Stimulated activated naive CD8-positive, alpha-beta T cell treated with anti-CD3 and anti-CD28 coated beads, Interleukin-15, Interleukin-2, amounts not matched to agents 100 ng/mL and 50 ng/mL, for 24 hours (primary cell): ENCODE measurements at regions not wholly inside any gene's neighbourhood (a gene's known extent, or its start where the extent isn't known, plus 50 kb on each side); places are given as distances from the start of the nearest gene placed in this dataset.
"Not testable (repeated sequence)": the region's sequence is repeated elsewhere in the genome, so short reads cannot be mapped to it uniquely, and the experiment has no call there.

Experiments used
- H3K27ac Mint-ChIP-seq: one replicate; pipeline ENCODE4 v1.8.0; 2021; ENCODE audit warnings: mild to moderate bottlenecking, mixed read lengths
- H3K27me3 Mint-ChIP-seq: one replicate; pipeline ENCODE4 v1.8.0; 2021; ENCODE audit warnings: mixed read lengths
- H3K36me3 Mint-ChIP-seq: one replicate; pipeline ENCODE4 v1.8.0; 2021; ENCODE audit warnings: low read depth, mixed read lengths
- H3K4me1 Mint-ChIP-seq: one replicate; pipeline ENCODE4 v1.8.0; 2021; ENCODE audit warnings: low read depth, mixed read lengths
- H3K4me3 Mint-ChIP-seq: one replicate; pipeline ENCODE4 v1.8.0; 2021; ENCODE audit warnings: mild to moderate bottlenecking, mixed read lengths
- H3K9me3 Mint-ChIP-seq: one replicate; pipeline ENCODE4 v1.8.0; 2021; ENCODE audit warnings: mixed read lengths

DNA sequence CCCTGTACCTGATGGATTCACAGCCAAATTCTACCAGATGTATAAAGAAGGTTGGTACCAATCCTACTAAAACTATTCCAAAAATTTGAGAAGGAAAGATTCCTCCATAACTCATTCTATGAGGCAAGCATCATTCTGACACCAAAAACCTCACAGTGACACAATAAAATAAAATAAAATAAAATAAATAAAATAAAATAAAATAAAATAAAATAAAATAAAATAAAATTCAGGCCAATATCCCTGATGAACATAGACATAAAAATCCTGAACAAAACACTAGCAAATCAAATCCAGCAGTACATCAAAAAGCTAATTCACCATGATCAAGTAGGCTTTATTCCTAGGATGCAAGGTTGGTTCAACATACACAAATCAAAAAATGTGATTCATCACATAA lies 108.1 kb downstream of the PROX1 start:
- H3K4me3 Mint-ChIP-seq, H3K4me1 Mint-ChIP-seq, H3K27ac Mint-ChIP-seq, H3K36me3 Mint-ChIP-seq: not testable (repeated sequence)
- peaks cover 18% of the 10 kb centered on the region for H3K27me3 Mint-ChIP-seq
- H3K9me3 Mint-ChIP-seq: peaks cover 15% of the 10 kb centered on the region

DNA sequence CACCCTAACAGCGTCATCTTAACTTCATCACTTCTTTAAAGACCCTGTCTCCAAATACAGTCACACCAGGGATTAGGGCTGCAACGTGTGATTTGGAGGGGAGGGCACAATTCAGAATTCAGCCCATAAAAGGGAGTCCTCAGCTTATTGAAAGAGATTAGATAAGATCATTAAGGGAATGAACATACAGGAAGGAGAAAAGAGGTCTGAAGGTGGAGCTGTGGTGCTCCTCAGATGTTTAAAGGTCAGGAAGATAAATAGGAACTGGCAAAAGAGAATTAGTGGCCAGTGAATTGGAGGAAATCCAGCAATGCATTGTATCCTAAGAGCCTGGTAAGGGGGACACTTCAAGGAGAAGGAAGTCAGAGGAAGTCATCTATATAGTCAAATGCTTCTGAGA lies 113.5 kb downstream of the PROX1 start:
- Mint-ChIP-seq H3K4me3 (no peak overlapping the region), H3K36me3 (no peaks in the 10 kb centered on the region), H3K27me3 (no peaks in the 10 kb centered on the region), H3K9me3 (peaks cover 10% of the 10 kb centered on the region), H3K27ac (no peak overlapping the region), H3K4me1 (no peaks in the 10 kb centered on the region)

DNA sequence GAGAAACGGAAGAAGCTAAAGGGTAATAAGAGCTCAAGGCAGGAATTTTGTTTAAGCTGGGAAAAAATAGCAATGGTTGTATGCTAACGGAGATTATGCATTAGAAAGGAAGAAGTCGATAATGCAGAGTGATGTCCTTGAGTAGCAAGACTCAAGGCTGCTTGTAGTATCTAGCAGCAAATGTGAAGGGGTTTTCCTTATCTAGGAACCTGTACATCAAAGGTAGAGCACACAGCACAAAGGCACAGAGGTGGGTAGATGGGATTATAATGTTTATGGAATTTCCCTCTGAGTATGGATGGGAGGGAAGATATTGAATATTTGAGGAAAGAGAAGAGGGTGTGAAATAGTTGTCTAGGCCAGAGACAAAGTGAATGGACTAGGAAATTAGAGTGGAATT lies 114.1 kb downstream of the PROX1 start:
- no peaks in the 10 kb centered on the region for H3K27me3 Mint-ChIP-seq
- no peak overlapping the region for H3K27ac Mint-ChIP-seq
- no peak overlapping the region for H3K4me3 Mint-ChIP-seq
- peaks cover 10% of the 10 kb centered on the region for H3K9me3 Mint-ChIP-seq
- H3K36me3 Mint-ChIP-seq: no peaks in the 10 kb centered on the region
- no peaks in the 10 kb centered on the region for H3K4me1 Mint-ChIP-seq

DNA sequence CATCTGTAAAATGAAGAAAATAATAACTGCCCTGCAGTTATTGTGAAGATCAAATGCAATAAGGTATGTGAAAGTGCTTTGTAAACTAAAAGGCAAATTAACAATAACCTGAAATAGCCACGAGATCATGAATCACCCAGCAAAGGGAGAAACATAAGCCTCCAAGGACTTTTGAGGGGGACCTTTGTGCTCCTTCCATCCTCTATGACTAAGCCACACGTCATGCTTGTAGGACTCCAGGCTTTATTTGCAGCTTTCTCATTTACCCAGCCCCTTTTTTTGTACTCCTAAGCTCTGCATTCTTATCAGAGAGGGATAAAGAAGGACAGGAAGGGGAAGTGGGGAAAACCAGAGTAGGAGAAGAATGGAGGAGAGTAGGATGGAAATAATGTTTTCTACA lies 115.1 kb downstream of the PROX1 start:
- no peaks in the 10 kb centered on the region for H3K27me3 Mint-ChIP-seq
- H3K27ac Mint-ChIP-seq: no peak overlapping the region
- no peaks in the 10 kb centered on the region for H3K4me1 Mint-ChIP-seq
- H3K9me3 Mint-ChIP-seq: peaks cover 10% of the 10 kb centered on the region
- H3K36me3 Mint-ChIP-seq: no peaks in the 10 kb centered on the region
- no peak overlapping the region for H3K4me3 Mint-ChIP-seq

DNA sequence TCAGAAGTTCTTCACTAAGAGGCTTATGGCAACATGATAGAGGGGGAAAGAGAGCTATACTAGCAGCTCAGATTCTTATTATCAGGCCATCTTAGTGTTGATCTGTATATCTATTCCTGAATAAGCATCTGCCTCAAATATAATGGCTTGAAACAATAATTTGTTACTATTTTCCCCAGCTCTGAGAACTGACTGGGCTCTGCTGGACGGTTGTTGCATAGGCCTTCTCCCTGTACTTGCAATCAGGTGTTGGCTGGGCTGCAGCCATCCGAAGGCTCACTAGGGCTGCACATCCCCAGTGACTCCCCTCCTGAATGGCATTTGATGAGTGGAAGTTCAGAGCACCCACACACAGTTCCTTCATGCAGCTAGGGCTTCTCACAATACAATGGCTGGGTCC lies 116.0 kb downstream of the PROX1 start:
- H3K9me3 Mint-ChIP-seq: peaks cover 10% of the 10 kb centered on the region
- no peak overlapping the region for H3K4me3 Mint-ChIP-seq
- no peaks in the 10 kb centered on the region for H3K4me1 Mint-ChIP-seq
- no peak overlapping the region for H3K27ac Mint-ChIP-seq
- H3K27me3 Mint-ChIP-seq: no peaks in the 10 kb centered on the region
- H3K36me3 Mint-ChIP-seq: no peaks in the 10 kb centered on the region

DNA sequence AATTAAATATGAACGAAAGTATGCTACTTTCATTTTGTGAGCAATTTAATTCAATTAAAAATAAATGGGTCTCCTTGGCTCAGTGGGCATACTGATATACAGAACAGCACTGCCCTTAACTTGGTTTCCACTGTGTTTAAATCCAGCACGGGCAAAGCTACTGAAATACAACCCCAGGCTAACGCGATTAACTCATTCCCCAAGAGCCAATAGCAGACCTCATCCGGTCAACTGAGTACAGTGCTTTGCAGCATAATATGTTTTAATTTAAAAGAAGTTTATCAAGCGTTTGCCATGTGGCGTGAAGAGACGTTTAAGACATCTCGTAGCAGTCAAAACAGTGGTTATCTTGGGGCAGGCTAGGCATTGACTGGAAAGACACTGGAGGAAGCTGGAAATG lies 118.6 kb downstream of the PROX1 start:
- Mint-ChIP-seq H3K9me3 (peaks cover 10% of the 10 kb centered on the region), H3K36me3 (no peaks in the 10 kb centered on the region), H3K27me3 (no peaks in the 10 kb centered on the region), H3K4me3 (no peak overlapping the region), H3K4me1 (no peaks in the 10 kb centered on the region), H3K27ac (no peak overlapping the region)

DNA sequence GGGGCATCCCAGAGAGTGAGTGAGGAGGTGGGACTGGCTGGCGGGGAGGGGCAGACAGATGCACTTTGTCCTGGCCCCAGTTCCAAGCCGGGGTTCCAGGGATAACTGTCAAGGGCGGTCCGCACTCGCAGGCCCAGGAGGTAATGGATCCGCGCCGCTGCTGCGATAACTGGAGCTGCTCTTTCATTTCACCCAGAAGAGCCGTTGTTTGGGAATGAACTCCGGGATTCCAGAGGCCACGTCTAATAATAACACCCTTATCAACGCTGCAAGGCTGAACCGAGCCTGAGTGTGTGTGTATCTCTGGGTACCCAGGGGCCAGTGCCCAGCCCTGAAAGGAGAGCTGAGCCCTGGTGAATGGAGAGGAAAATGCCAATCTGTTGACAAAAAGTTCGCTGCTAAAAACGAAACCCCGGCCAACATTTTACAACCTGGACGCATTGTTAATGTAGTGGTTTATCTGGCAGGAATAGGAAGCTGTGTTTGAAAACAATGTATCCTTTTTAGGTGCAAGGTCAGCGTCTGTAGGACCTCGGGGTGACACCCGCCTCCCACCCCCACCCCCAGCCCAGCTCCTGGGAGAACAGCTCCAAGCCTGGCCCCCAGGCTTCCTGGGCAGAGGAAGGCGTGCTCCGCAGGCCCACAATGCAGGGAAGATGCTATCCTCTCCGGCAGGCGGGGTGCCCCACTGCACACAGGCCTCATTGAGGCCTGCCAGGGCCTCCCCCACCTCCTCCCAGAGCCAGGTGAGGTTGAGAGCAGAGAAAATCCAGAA lies 119.7 kb downstream of the PROX1 start:
- Mint-ChIP-seq H3K4me3 (no peak overlapping the region), H3K27me3 (no peaks in the 10 kb centered on the region), H3K9me3 (peaks cover 10% of the 10 kb centered on the region), H3K36me3 (no peaks in the 10 kb centered on the region), H3K4me1 (no peaks in the 10 kb centered on the region), H3K27ac (no peak overlapping the region)

DNA sequence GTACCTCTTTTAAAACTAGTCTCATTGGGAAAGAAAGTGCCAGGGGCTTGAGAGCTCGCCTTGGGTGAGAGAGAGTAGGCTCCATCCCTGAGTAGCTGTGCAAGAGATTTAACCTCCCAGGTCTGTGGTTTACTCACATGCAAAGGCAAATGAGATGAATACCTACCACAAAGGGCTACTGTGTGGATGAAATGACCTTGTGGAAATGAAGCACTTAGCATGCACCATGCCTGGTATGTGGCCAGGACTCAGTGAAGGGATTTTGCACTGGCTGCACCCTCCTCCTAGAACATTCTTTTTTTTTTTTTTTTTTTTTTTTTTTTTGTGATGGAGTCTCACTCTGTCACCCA lies 120.3 kb downstream of the PROX1 start:
- peaks cover 10% of the 10 kb centered on the region for H3K9me3 Mint-ChIP-seq
- H3K27me3 Mint-ChIP-seq: no peaks in the 10 kb centered on the region
- H3K4me3 Mint-ChIP-seq: no peak overlapping the region
- H3K36me3 Mint-ChIP-seq: no peaks in the 10 kb centered on the region
- no peak overlapping the region for H3K27ac Mint-ChIP-seq
- H3K4me1 Mint-ChIP-seq: no peaks in the 10 kb centered on the region

DNA sequence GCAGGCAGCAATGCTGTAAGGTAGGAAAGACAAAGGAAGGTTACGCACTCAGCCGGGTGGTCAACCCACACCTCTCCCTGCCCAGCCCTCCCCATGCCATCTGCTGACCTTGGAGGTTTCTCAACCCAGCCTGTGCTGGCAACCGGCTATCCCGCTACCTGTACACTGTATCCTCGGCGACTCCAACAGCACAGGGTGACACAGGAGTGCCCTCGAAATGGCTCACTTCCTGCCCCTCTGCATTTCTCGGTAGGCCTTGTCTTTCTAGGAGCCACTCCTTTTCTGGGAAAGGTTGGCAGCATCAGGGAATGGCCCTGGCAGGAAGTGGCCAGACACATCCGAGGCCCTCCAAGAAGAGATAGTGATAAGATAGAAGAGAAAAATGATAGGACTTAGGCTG lies 124.0 kb downstream of the PROX1 start:
- H3K4me1 Mint-ChIP-seq: no peaks in the 10 kb centered on the region
- peaks cover 4% of the 10 kb centered on the region for H3K27me3 Mint-ChIP-seq
- H3K36me3 Mint-ChIP-seq: no peaks in the 10 kb centered on the region
- H3K9me3 Mint-ChIP-seq: peaks cover 3% of the 10 kb centered on the region
- H3K27ac Mint-ChIP-seq: no peak overlapping the region
- H3K4me3 Mint-ChIP-seq: no peak overlapping the region

DNA sequence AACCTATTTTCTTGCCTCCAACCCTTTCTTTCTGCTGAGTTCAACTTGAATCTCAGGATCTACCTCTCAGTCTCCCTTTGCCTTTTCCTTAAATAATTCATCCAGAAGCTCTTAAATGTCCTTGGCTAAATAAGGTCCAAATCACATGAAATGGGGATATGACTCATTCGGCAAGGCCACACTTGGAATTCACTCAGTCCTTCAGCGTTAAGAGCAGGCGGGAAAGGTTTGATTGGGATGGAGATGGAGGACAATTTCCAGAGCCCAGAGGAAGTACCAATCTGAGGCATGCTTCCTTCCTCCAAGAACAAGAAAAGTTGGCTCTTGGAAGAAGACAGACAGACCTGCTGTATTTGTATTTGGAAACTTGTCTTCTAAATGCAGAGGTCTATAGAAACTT lies 128.5 kb downstream of the PROX1 start:
- no peak overlapping the region for H3K27ac Mint-ChIP-seq

DNA sequence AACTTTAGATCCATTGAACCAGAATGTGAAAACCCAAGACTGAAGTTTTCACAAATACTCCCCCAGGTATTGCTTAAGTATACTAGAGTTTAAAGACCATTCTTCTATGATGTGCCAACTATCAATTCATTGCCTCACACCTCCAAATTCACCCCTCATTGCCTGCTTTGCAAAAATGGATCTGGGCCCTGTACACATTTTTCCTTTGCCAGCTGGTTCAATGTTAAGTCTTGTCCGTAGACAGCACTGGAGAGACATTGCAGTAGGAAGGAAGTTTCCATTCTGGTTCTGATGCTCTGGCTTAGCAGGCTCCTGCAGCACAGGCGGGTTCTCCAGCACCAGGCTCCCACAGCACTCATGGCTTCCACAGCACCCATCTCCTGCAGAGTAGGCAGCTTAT lies 130.0 kb downstream of the PROX1 start:
- Mint-ChIP-seq H3K27me3 (peaks cover 4% of the 10 kb centered on the region), H3K4me3 (no peak overlapping the region), H3K4me1 (no peaks in the 10 kb centered on the region), H3K9me3 (peaks cover 14% of the 10 kb centered on the region), H3K36me3 (no peaks in the 10 kb centered on the region), H3K27ac (no peak overlapping the region)

More for the DNA sequence above, 128.5 kb downstream of the PROX1 start:
- Mint-ChIP-seq H3K36me3 (no peaks in the 10 kb centered on the region), H3K9me3 (peaks cover 14% of the 10 kb centered on the region), H3K4me1 (no peaks in the 10 kb centered on the region), H3K27me3 (peaks cover 4% of the 10 kb centered on the region), H3K4me3 (no peak overlapping the region)

DNA sequence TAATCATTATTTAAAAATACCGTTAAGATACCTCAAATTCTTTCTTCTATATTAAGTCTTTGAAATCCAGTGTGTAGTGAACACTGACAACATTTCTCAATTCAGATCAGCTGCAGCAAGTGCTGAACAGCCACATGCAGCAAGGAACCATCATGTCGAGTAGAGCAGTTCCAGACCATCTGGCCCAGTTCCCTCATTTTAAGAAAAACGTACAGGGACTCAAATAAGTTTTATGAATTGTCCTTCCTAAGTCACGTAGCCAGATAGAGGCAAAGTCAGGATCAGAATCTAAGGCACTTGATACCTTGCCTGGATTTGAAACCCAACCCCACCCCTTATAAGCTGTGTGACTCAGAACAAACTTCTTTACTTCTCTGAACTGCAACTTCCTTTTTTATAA lies 132.4 kb downstream of the PROX1 start:
- H3K4me1 Mint-ChIP-seq: no peaks in the 10 kb centered on the region
- no peaks in the 10 kb centered on the region for H3K36me3 Mint-ChIP-seq
- H3K9me3 Mint-ChIP-seq: peaks cover 14% of the 10 kb centered on the region
- H3K27me3 Mint-ChIP-seq: peaks cover 4% of the 10 kb centered on the region
- H3K27ac Mint-ChIP-seq: no peak overlapping the region
- no peak overlapping the region for H3K4me3 Mint-ChIP-seq

DNA sequence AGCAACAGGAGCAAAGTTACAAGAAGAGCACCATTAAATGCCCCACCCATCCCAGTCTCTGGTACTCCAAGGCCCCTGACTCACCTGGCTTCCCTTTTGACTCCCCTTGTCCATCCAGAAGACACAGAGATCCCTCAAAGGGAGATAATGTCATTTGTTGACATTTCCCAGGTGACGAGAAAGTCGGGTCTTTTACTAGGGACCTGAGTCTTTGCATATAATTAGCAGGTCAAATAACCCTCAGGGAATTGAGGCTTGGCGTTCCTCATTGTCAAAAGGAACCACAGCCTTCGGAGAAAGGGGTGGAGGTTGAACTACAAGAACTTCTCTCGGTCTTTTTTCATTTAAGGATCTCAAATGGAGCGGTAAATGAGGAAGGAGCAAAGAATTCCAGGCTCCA lies 133.2 kb downstream of the PROX1 start:
- Mint-ChIP-seq H3K36me3 (no peaks in the 10 kb centered on the region), H3K27ac (no peak overlapping the region), H3K4me1 (no peaks in the 10 kb centered on the region), H3K4me3 (no peak overlapping the region), H3K9me3 (peaks cover 14% of the 10 kb centered on the region), H3K27me3 (peaks cover 4% of the 10 kb centered on the region)

DNA sequence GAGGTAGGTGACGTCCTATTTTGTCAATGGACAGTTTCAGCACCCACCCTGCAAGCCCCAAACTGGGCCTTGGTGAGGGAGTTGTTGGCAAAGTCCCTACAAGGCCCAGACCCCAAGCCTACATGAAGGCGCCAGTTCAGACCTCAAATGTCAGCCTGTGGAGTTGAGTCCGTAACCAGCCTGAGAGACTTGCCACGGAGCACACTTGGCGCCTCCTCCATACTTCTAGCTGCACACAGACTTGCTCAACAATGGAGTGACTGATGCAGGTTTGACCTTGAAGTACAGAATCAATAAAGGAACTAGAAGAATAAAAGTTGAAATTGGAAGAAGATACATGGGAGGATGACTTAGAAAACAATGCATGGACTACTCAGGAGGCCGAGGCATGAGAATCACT lies 134.3 kb downstream of the PROX1 start:
- Mint-ChIP-seq H3K36me3 (no peaks in the 10 kb centered on the region), H3K27me3 (no peaks in the 10 kb centered on the region), H3K27ac (no peak overlapping the region), H3K4me3 (no peak overlapping the region), H3K4me1 (no peaks in the 10 kb centered on the region), H3K9me3 (peaks cover 7% of the 10 kb centered on the region)

DNA sequence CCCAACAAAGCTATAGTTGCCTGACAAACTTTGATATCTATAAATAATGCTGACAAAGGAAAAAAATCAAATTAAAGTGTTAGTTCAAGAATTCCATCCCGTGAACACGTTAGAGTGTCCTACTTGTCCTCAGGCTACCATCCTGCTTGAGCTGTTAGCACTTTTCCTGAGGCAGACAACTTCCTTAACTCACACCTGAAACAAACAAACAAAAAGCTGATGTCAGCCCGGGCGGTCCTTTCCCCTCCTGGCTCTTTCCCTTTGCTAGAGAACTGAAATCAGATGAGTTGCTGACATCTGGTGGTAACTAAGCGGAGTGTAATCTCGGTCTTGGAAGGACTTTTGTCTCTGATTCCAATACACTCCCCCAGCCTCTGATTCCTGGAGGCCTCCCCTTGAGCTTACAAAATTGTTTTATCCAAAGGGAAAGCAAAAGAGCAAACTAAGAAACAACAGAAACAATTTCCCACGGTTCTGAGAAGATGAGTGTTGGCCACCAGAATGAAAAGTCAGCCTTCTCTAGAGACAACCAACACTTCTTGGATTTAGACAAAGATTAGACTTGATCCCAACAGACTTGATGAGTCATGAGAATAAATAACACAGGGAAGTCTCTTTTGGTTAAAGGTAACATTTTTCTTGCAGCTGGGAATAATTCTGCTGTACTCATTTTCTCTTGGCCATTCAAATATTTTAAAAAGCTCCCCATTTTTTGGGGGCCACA lies 135.4 kb downstream of the PROX1 start:
- Mint-ChIP-seq H3K27ac (no peak overlapping the region), H3K9me3 (peaks cover 3% of the 10 kb centered on the region), H3K4me3 (no peak overlapping the region), H3K27me3 (no peaks in the 10 kb centered on the region), H3K4me1 (no peaks in the 10 kb centered on the region), H3K36me3 (no peaks in the 10 kb centered on the region)
